AG09319 (cell line): ENCODE measurements at regions not wholly inside any gene's neighbourhood (a gene's known extent, or its start where the extent isn't known, plus 50 kb on each side); places are given as distances from the start of the nearest gene placed in this dataset.

Experiments
- DNase-seq: peaks from one replicate; pipeline ENCODE4 v3.0.0-alpha.2; 2010; ENCODE audit warnings: low read depth; ENCODE audit errors: extremely low read depth
- TF ChIP-seq, protein P1 (sequence below): IDR thresholded peaks from 2 replicates; pipeline ENCODE4 v1.5.1; 2011; ENCODE audit warnings: low read depth, mild to moderate bottlenecking, inconsistent platforms, low read length, moderate library complexity

DNA sequence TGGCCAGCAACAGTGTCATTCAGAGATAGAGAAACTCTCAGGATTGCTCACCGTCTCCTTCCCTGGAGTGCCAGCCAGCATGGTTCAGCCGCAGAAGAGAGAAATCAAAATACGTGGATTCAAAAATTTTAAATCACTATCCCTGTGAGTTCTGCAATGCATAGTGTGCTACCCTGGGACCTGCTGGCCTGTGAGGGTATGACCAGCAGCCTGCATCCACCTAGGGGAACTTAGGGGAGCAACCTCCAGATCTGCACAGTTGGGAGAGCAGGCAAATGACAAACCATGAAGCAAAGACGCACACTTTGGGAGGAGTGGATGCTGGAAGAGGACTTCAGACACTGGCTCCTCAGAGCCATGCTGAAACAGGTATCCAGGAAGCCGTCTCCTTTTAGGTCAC is 639.3 kb downstream of the TNS3 start:
- TF ChIP-seq, protein P1, sequence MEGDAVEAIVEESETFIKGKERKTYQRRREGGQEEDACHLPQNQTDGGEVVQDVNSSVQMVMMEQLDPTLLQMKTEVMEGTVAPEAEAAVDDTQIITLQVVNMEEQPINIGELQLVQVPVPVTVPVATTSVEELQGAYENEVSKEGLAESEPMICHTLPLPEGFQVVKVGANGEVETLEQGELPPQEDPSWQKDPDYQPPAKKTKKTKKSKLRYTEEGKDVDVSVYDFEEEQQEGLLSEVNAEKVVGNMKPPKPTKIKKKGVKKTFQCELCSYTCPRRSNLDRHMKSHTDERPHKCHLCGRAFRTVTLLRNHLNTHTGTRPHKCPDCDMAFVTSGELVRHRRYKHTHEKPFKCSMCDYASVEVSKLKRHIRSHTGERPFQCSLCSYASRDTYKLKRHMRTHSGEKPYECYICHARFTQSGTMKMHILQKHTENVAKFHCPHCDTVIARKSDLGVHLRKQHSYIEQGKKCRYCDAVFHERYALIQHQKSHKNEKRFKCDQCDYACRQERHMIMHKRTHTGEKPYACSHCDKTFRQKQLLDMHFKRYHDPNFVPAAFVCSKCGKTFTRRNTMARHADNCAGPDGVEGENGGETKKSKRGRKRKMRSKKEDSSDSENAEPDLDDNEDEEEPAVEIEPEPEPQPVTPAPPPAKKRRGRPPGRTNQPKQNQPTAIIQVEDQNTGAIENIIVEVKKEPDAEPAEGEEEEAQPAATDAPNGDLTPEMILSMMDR, result no peak

DNA sequence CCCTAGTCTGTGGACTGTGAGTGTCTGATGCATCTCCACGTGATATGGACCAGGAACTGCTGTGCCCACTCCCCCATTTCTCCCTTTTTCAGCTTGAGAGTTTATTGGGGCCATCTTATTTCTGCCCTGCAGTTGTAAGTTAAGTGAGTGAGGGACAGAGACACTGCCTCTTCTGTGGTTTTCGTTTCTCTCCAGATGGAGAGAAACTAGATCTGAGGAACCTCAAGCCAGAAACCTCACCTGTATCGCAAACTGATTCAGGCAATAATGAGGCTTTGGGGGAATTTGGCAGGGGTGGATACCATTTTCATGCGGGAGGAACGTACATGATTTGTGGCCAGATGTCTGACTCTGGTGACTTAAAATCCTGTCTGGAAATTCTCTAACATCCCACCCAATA is 641.7 kb downstream of the TNS3 start:
- TF ChIP-seq, protein P1, result no peak
- DNase-seq, result no peak

More for the DNA sequence above, 639.3 kb downstream of the TNS3 start:
- no peak for DNase-seq

DNA sequence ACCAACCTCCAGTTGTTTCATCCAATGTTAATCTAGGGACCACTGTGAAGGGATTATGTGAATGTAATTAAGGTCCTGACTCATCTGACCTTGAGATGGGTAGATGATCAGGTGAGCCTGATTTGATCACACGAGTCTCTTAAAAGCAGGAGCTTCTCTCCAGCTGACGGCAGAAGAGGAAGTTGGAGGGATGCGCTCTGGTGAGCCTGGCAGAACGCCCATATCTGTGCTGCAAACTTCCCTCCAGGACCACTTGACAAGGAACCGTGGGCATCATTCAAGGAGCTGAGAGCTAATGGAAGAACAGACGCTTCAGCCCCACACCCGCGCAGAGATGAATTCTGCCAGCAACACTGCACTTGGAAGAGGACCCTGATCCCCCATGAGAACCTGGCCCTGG is 642.4 kb downstream of the TNS3 start:
- DNase-seq, result no peak
- TF ChIP-seq, protein P1, result no peak

DNA sequence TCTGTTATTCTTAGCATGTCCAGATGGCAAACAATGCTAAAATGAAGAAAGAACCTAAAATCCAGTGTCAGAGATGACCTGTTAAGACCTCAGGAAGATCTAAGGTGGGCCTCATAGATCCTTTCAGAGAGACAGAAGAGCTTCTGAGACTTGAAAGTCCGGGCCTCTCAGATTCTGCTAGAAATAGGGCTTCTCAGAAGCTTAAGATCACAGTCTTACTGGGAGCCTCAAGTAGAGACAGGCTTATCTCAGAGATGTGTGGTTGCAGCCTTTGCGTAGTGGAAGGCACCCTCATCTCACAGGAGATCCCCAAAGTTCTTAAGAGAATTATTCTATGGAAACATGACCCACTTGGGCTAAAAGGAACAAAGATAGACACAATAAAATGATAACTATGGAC is 642.8 kb downstream of the TNS3 start:
- TF ChIP-seq, protein P1, result no peak

DNA sequence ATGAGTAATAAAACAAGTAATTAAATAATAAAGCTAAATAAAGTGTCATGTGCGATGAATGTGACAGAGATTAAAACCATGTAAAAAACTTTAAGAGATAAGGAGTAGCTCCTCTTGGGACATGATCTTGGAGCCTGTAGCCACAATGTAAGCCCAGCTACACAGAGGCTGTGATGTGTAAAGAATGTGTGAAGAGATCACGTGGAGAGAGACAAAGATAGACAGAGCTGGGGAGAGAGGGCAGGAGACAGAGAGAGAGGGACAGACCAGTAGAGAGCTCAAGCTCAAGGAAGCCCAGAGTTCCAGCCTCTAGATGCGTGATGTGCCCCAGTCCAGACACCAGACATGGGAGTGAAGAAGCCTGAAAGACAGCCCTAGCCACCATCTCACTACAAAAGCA is 644.1 kb downstream of the TNS3 start:
- no peak for DNase-seq
- TF ChIP-seq, protein P1, result no peak

More for the DNA sequence above, 642.8 kb downstream of the TNS3 start:
- no peak for DNase-seq

DNA sequence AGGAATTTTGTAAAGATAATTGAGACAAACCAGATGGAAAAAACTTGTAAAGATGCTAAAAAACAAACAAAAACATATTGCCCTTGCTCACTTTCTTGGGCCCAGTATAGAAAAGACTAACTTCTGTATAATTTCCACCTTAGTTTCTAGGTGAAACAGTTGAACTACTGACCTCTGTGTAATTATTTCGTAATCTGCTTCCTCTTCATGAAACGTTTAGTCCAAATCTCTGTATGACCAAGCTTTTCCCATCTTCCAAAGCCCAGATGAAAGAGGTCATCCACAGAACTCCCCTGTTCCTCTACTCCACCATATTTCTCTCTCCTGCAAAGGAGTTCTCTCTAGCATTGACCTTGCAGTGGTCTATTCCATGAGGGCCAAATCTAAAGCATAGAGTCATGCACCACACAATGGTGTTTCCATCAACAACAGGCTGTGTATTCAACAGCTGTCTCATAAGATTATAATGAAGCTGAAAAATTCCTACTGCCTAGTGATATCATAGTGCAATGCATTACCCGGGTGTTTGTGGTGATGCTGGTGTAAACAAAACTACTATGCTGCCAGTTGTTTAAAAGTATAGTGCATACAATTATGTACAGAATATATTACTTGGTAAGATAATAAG is 647.6 kb downstream of the TNS3 start:
- TF ChIP-seq, protein P1, result no peak
- no peak for DNase-seq

DNA sequence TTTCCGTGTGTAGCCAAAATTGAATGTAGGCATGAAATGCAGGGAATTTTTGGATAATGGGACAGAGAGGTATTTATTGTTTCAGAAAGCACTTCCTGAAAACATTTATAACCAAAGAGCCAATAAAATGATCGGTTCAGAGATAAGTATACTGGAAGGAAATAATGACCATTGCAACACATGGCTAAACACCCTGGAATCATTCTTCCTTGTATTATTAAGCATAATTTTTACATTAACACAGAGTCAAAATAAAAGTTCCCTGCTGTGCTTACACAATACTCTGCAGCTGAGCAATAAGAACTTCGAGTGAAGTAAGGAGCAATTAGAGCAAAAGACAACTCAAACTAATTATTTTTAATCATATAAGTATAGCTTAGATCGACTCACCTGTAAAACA is 648.3 kb downstream of the TNS3 start:
- TF ChIP-seq, protein P1, result no peak
- DNase-seq, result no peak
